Dendritic cell treated with granulocyte-macrophage colony-stimulating factor and Interleukin-4, amounts not matched to agents 40 ng/mL and 50 ng/mL, for 4 days (primary cell): ENCODE measurements at regions not wholly inside any gene's neighbourhood (a gene's known extent, or its start where the extent isn't known, plus 50 kb on each side); places are given as distances from the start of the nearest gene placed in this dataset.
"Not testable (repeated sequence)": the region's sequence is repeated elsewhere in the genome, so short reads cannot be mapped to it uniquely, and the experiment has no call there.

Experiments used
- H3K27ac Mint-ChIP-seq: one replicate; pipeline ENCODE4 v1.8.0; 2022; ENCODE audit warnings: mild to moderate bottlenecking, mixed read lengths
- H3K27me3 Mint-ChIP-seq: one replicate; pipeline ENCODE4 v1.8.0; 2022; ENCODE audit warnings: mild to moderate bottlenecking, mixed read lengths
- H3K36me3 Mint-ChIP-seq: one replicate; pipeline ENCODE4 v1.8.0; 2022; ENCODE audit warnings: low read depth, mixed read lengths
- H3K4me1 Mint-ChIP-seq: one replicate; pipeline ENCODE4 v1.8.0; 2022; ENCODE audit warnings: low read depth, mixed read lengths
- H3K4me3 Mint-ChIP-seq: one replicate; pipeline ENCODE4 v1.8.0; 2022; ENCODE audit warnings: mild to moderate bottlenecking, moderate library complexity, mixed read lengths
- H3K9me3 Mint-ChIP-seq: one replicate; pipeline ENCODE4 v1.8.0; 2022; ENCODE audit warnings: mixed read lengths
- intact Hi-C: fragments of 100-400 bp; cut with micrococcal nuclease; formaldehyde crosslinking; loops from one replicate; pipeline ENCODE4 v1.15.0; 2022

- Mint-ChIP-seq H3K9me3 (peaks cover 15% of the 10 kb centered on the region), H3K4me3 (no peak overlapping the region), H3K27ac (no peak overlapping the region), H3K27me3 (peaks cover 3% of the 10 kb centered on the region), H3K4me1 (no peaks in the 10 kb centered on the region), H3K36me3 (no peaks in the 10 kb centered on the region)
- intact Hi-C loops: no loop called here
Observed at GRCh38 chr16:86256995-86257394, 253.3 kb upstream of the FOXF1 start.

- Mint-ChIP-seq H3K4me3 (no peak overlapping the region), H3K4me1 (no peaks in the 10 kb centered on the region), H3K36me3 (no peaks in the 10 kb centered on the region), H3K27me3 (peaks cover 3% of the 10 kb centered on the region), H3K9me3 (peaks cover 17% of the 10 kb centered on the region), H3K27ac (no peak overlapping the region)
- intact Hi-C loops: no loop called here
Observed at GRCh38 chr16:86257546-86257945, 252.8 kb upstream of the FOXF1 start.

- H3K4me1 Mint-ChIP-seq: no peaks in the 10 kb centered on the region
- H3K27ac Mint-ChIP-seq: no peak overlapping the region
- peaks cover 17% of the 10 kb centered on the region for H3K9me3 Mint-ChIP-seq
- H3K36me3 Mint-ChIP-seq: no peaks in the 10 kb centered on the region
- no peak overlapping the region for H3K4me3 Mint-ChIP-seq
- intact Hi-C loops: no loop called here
- H3K27me3 Mint-ChIP-seq: peaks cover 3% of the 10 kb centered on the region
Observed at GRCh38 chr16:86258713-86259112, 251.6 kb upstream of the FOXF1 start.

GRCh38 chr16:86259499-86259898, 250.8 kb upstream of the FOXF1 start:
- no peaks in the 10 kb centered on the region for H3K36me3 Mint-ChIP-seq

GRCh38 chr16:86261379-86261778, 248.9 kb upstream of the FOXF1 start:
- H3K9me3 Mint-ChIP-seq: peaks cover 9% of the 10 kb centered on the region
- H3K27me3 Mint-ChIP-seq: peaks cover 3% of the 10 kb centered on the region
- no peaks in the 10 kb centered on the region for H3K4me1 Mint-ChIP-seq
- no peak overlapping the region for H3K4me3 Mint-ChIP-seq
- intact Hi-C loops: no loop called here
- H3K36me3 Mint-ChIP-seq: no peaks in the 10 kb centered on the region
- no peak overlapping the region for H3K27ac Mint-ChIP-seq

More at GRCh38 chr16:86259499-86259898, 250.8 kb upstream of the FOXF1 start:
- no peak overlapping the region for H3K4me3 Mint-ChIP-seq
- intact Hi-C loops: no loop called here
- no peak overlapping the region for H3K27ac Mint-ChIP-seq
- peaks cover 3% of the 10 kb centered on the region for H3K27me3 Mint-ChIP-seq
- H3K4me1 Mint-ChIP-seq: no peaks in the 10 kb centered on the region
- H3K9me3 Mint-ChIP-seq: peaks cover 17% of the 10 kb centered on the region

- intact Hi-C loops, H3K27ac Mint-ChIP-seq, H3K4me1 Mint-ChIP-seq, H3K9me3 Mint-ChIP-seq, H3K4me3 Mint-ChIP-seq, H3K27me3 Mint-ChIP-seq, H3K36me3 Mint-ChIP-seq: not testable (repeated sequence)
Observed at GRCh38 chr16:86267657-86268056, 242.7 kb upstream of the FOXF1 start.

GRCh38 chr16:86270696-86271095, 239.6 kb upstream of the FOXF1 start:
- H3K36me3 Mint-ChIP-seq: no peaks in the 10 kb centered on the region
- H3K9me3 Mint-ChIP-seq: no peaks in the 10 kb centered on the region
- H3K4me3 Mint-ChIP-seq: no peak overlapping the region
- intact Hi-C loops: no loop called here
- no peaks in the 10 kb centered on the region for H3K4me1 Mint-ChIP-seq
- H3K27me3 Mint-ChIP-seq: peaks cover 8% of the 10 kb centered on the region
- H3K27ac Mint-ChIP-seq: no peak overlapping the region

- intact Hi-C loops: no loop called here
- no peak overlapping the region for H3K4me3 Mint-ChIP-seq
- no peaks in the 10 kb centered on the region for H3K36me3 Mint-ChIP-seq
- no peaks in the 10 kb centered on the region for H3K4me1 Mint-ChIP-seq
- peaks cover 11% of the 10 kb centered on the region for H3K27me3 Mint-ChIP-seq
- no peaks in the 10 kb centered on the region for H3K9me3 Mint-ChIP-seq
- H3K27ac Mint-ChIP-seq: no peak overlapping the region
Observed at GRCh38 chr16:86272744-86273143, 237.6 kb upstream of the FOXF1 start.

GRCh38 chr16:86277221-86277620, 233.1 kb upstream of the FOXF1 start:
- Mint-ChIP-seq H3K27ac (no peak overlapping the region), H3K9me3 (no peaks in the 10 kb centered on the region)

GRCh38 chr16:86277859-86278258, 232.5 kb upstream of the FOXF1 start:
- H3K4me3 Mint-ChIP-seq, intact Hi-C loops, H3K36me3 Mint-ChIP-seq, H3K4me1 Mint-ChIP-seq, H3K9me3 Mint-ChIP-seq, H3K27ac Mint-ChIP-seq: not testable (repeated sequence)
- H3K27me3 Mint-ChIP-seq: peaks cover 20% of the 10 kb centered on the region

More at GRCh38 chr16:86277221-86277620, 233.1 kb upstream of the FOXF1 start:
- Mint-ChIP-seq H3K4me1 (no peaks in the 10 kb centered on the region), H3K36me3 (no peaks in the 10 kb centered on the region), H3K4me3 (no peak overlapping the region), H3K27me3 (peaks cover 21% of the 10 kb centered on the region)
- intact Hi-C loops: no loop called here

- H3K36me3 Mint-ChIP-seq: no peaks in the 10 kb centered on the region
- intact Hi-C loops: no loop called here
- H3K27ac Mint-ChIP-seq: no peak overlapping the region
- H3K4me3 Mint-ChIP-seq: no peak overlapping the region
- H3K27me3 Mint-ChIP-seq: peaks cover 45% of the 10 kb centered on the region
- no peaks in the 10 kb centered on the region for H3K9me3 Mint-ChIP-seq
- H3K4me1 Mint-ChIP-seq: no peaks in the 10 kb centered on the region
Observed at GRCh38 chr16:86281421-86281820, 228.9 kb upstream of the FOXF1 start.

- Mint-ChIP-seq H3K4me1 (no peaks in the 10 kb centered on the region), H3K9me3 (no peaks in the 10 kb centered on the region), H3K27ac (no peak overlapping the region), H3K27me3 (peaks cover 66% of the 10 kb centered on the region), H3K36me3 (no peaks in the 10 kb centered on the region), H3K4me3 (no peak overlapping the region)
- intact Hi-C loops: no loop called here
Observed at GRCh38 chr16:86283944-86284343, 226.4 kb upstream of the FOXF1 start.

GRCh38 chr16:86285421-86285820, 224.9 kb upstream of the FOXF1 start:
- H3K9me3 Mint-ChIP-seq: no peaks in the 10 kb centered on the region
- H3K4me3 Mint-ChIP-seq: no peak overlapping the region
- H3K27ac Mint-ChIP-seq: no peak overlapping the region
- H3K4me1 Mint-ChIP-seq: no peaks in the 10 kb centered on the region
- peaks cover 71% of the 10 kb centered on the region for H3K27me3 Mint-ChIP-seq
- intact Hi-C loops: no loop called here
- no peaks in the 10 kb centered on the region for H3K36me3 Mint-ChIP-seq

- intact Hi-C loops: no loop called here
- no peak overlapping the region for H3K27ac Mint-ChIP-seq
- peaks cover 77% of the 10 kb centered on the region for H3K27me3 Mint-ChIP-seq
- H3K36me3 Mint-ChIP-seq: no peaks in the 10 kb centered on the region
- no peaks in the 10 kb centered on the region for H3K9me3 Mint-ChIP-seq
- H3K4me3 Mint-ChIP-seq: no peak overlapping the region
- no peaks in the 10 kb centered on the region for H3K4me1 Mint-ChIP-seq
Observed at GRCh38 chr16:86285938-86286921, 224.1 kb upstream of the FOXF1 start.
